CD8-positive, alpha-beta memory T cell (primary cell): ENCODE measurements at regions not wholly inside any gene's neighbourhood (a gene's known extent, or its start where the extent isn't known, plus 50 kb on each side); places are given as distances from the start of the nearest gene placed in this dataset.

Experiments used
- CTCF ChIA-PET: fragments of 350-600 bp; sonication (Branson Sonifier 250); formaldehyde crosslinking; loops from one replicate; lab custom pipeline; 2021; ENCODE audit warnings: antibody characterized with exemption; lab: Charles Lee
- POLR2A ChIA-PET: fragments of 350-600 bp; sonication (Branson Sonifier 250); formaldehyde crosslinking; loops from one replicate; lab custom pipeline; 2021; ENCODE audit warnings: antibody characterized with exemption; lab: Charles Lee
- DNase-seq, 5 donors: peaks; one replicate each; pipeline versions ENCODE4 v3.0.0 to v3.0.0-alpha.2; 2020 to 2022; ENCODE audit warnings: mixed read lengths in 1 of 5
- H3K27ac ChIP-seq: one replicate; pipeline ENCODE4 v1.7.0; 2013; ENCODE audit warnings: low read depth, mild to moderate bottlenecking, low read length, moderate library complexity
- H3K27me3 ChIP-seq: 2 replicates; pipeline ENCODE4 v1.7.0; 2013; ENCODE audit warnings: low read length, mild to moderate bottlenecking; ENCODE audit not compliant: insufficient read depth, poor library complexity, severe bottlenecking
- H3K36me3 ChIP-seq: 2 replicates; pipeline ENCODE4 v1.7.0; 2013; ENCODE audit warnings: mild to moderate bottlenecking, low read length, moderate library complexity; ENCODE audit not compliant: insufficient read depth
- H3K4me1 ChIP-seq: 2 replicates; pipeline ENCODE4 v1.7.0; 2013; ENCODE audit warnings: mild to moderate bottlenecking, low read length, moderate library complexity; ENCODE audit not compliant: insufficient read depth
- H3K4me3 ChIP-seq: 2 replicates; pipeline ENCODE4 v1.7.0; 2013; ENCODE audit warnings: mild to moderate bottlenecking, low read length
- H3K9me3 ChIP-seq: 2 replicates; pipeline ENCODE4 v1.7.0; 2013; ENCODE audit warnings: mild to moderate bottlenecking, low read length
- H3K27ac Mint-ChIP-seq, 8 donors: one replicate each; pipeline ENCODE4 v1.8.0; 2020 to 2021; ENCODE audit warnings: mixed read lengths in 8 of 8, mild to moderate bottlenecking in 6 of 8, inconsistent platforms in 3 of 8, moderate library complexity in 3 of 8
- H3K27me3 Mint-ChIP-seq, 2 donors: one replicate each; pipeline ENCODE4 v1.8.0; 2020 to 2021; ENCODE audit warnings: mixed read lengths in 2 of 2, mild to moderate bottlenecking in 1 of 2, moderate library complexity in 1 of 2
- H3K36me3 Mint-ChIP-seq, 3 donors: one replicate each; pipeline ENCODE4 v1.8.0; 2020 to 2021; ENCODE audit warnings: mixed read lengths in 3 of 3, inconsistent platforms in 1 of 3, mild to moderate bottlenecking in 1 of 3
- H3K4me1 Mint-ChIP-seq, 3 donors: one replicate each; pipeline ENCODE4 v1.8.0; 2020 to 2021; ENCODE audit warnings: mixed read lengths in 3 of 3, inconsistent platforms in 1 of 3, mild to moderate bottlenecking in 1 of 3
- H3K4me3 Mint-ChIP-seq, 7 donors: one replicate each; pipeline ENCODE4 v1.8.0; 2020 to 2021; ENCODE audit warnings: mixed read lengths in 7 of 7, mild to moderate bottlenecking in 6 of 7, moderate library complexity in 4 of 7, inconsistent platforms in 2 of 7
- H3K9me3 Mint-ChIP-seq, 5 donors: one replicate each; pipeline ENCODE4 v1.8.0; 2020 to 2022; ENCODE audit warnings: mixed read lengths in 5 of 5, mild to moderate bottlenecking in 3 of 5, moderate library complexity in 2 of 5, inconsistent platforms in 1 of 5

- H3K9me3 ChIP-seq: no peaks in the 10 kb centered on the region
- H3K9me3 Mint-ChIP-seq: no peaks in the 10 kb centered on the region
- CTCF ChIA-PET: no interaction called here
- no peaks in the 10 kb centered on the region for H3K36me3 ChIP-seq
- no peaks in the 10 kb centered on the region for H3K4me1 ChIP-seq
- DNase-seq: no peak
- H3K4me3 Mint-ChIP-seq: no peak overlapping the region
- H3K36me3 Mint-ChIP-seq: no peaks in the 10 kb centered on the region
- H3K27ac ChIP-seq: no peak overlapping the region
- H3K27me3 ChIP-seq: no peaks in the 10 kb centered on the region
- no peak overlapping the region for H3K4me3 ChIP-seq
- H3K27ac Mint-ChIP-seq: no peak overlapping the region
- H3K4me1 Mint-ChIP-seq: no peaks in the 10 kb centered on the region
- POLR2A ChIA-PET: interaction anchor here (0.6 kb wide), 1 partner anchor 807 kb away, joined by 3 read pairs; no protein-coding TSS in a partner anchor
- H3K27me3 Mint-ChIP-seq: peaks cover 0 to 10% of the 10 kb centered on the region in 2 donors
Measured at GRCh38 chr6:139855671-139856311, 481.3 kb upstream of the CITED2 start.

DNA sequence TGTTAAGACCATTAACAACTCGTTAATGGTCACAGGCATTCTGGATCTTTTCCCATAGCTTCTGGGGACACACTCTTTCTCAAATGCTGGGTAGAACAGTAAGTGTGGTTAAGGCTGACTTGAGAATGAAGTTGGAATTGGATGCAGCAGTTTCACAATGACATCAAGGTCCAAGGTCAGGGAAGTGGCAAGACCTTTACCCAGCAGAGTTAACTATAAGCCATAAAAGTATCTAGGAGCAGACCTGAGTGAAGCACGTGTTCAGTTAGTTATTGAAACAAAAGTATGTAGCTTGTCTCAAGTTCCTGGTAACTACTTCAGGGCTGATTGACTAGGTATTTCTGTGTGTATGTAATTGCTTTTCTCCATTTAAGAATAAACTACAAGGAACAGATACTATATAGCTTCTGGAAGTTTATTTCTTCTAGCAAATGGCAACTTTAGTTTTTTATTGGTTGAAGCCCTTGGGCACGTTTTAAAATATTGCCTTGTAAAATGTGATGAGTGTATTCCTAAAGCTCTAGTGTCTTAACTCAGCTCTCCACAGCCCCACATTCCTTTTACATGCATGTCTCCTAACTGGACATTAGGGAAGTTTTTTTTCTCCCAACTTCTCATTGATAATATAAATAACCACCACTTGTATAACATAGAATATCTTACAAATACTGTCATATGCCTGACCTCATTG, 479.0 kb upstream of the CITED2 start:
- H3K4me3 ChIP-seq: no peak overlapping the region
- no peak overlapping the region for H3K27ac Mint-ChIP-seq
- H3K4me3 Mint-ChIP-seq: no peak overlapping the region
- no peaks in the 10 kb centered on the region for H3K36me3 Mint-ChIP-seq
- ChIA-PET POLR2A (no interaction called here), CTCF (interaction anchor here (0.6 to 1.5 kb wide), 2 partner anchors 8 to 483 kb away, joined by 3 read pairs; no protein-coding TSS in a partner anchor)
- H3K27me3 ChIP-seq: no peaks in the 10 kb centered on the region
- DNase-seq: no peak
- H3K27ac ChIP-seq: no peak overlapping the region
- no peaks in the 10 kb centered on the region for H3K27me3 Mint-ChIP-seq
- peaks cover 0 to 7% (median 0%) of the 10 kb centered on the region in 5 donors for H3K9me3 Mint-ChIP-seq
- H3K4me1 Mint-ChIP-seq: no peaks in the 10 kb centered on the region
- H3K4me1 ChIP-seq: no peaks in the 10 kb centered on the region
- H3K36me3 ChIP-seq: no peaks in the 10 kb centered on the region
- H3K9me3 ChIP-seq: no peaks in the 10 kb centered on the region

- Mint-ChIP-seq H3K27ac (no peak overlapping the region), H3K4me1 (no peaks in the 10 kb centered on the region), H3K36me3 (no peaks in the 10 kb centered on the region), H3K27me3 (no peaks in the 10 kb centered on the region), H3K9me3 (peaks cover 0 to 7% (median 0%) of the 10 kb centered on the region in 5 donors), H3K4me3 (no peak overlapping the region)
- Histone ChIP-seq H3K27me3 (no peaks in the 10 kb centered on the region), H3K9me3 (no peaks in the 10 kb centered on the region), H3K27ac (no peak overlapping the region), H3K36me3 (no peaks in the 10 kb centered on the region), H3K4me1 (no peaks in the 10 kb centered on the region), H3K4me3 (no peak overlapping the region)
- POLR2A ChIA-PET: no interaction called here
- DNase-seq: no peak
- CTCF ChIA-PET: no interaction called here
Measured at GRCh38 chr6:139852488-139853140, 478.2 kb upstream of the CITED2 start.

- DNase-seq: no peak
- Histone ChIP-seq H3K9me3 (no peaks in the 10 kb centered on the region), H3K27me3 (no peaks in the 10 kb centered on the region), H3K4me1 (no peaks in the 10 kb centered on the region), H3K27ac (no peak overlapping the region), H3K36me3 (no peaks in the 10 kb centered on the region), H3K4me3 (no peak overlapping the region)
- ChIA-PET CTCF (interaction anchor here (0.6 kb wide), 1 partner anchor 541 kb away, joined by 4 read pairs; no protein-coding TSS in a partner anchor), POLR2A (no interaction called here)
- H3K27me3 Mint-ChIP-seq: no peaks in the 10 kb centered on the region
- no peak overlapping the region for H3K4me3 Mint-ChIP-seq
- no peaks in the 10 kb centered on the region for H3K4me1 Mint-ChIP-seq
- H3K36me3 Mint-ChIP-seq: no peaks in the 10 kb centered on the region
- peaks cover 0 to 7% (median 0%) of the 10 kb centered on the region in 5 donors for H3K9me3 Mint-ChIP-seq
- H3K27ac Mint-ChIP-seq: no peak overlapping the region
Measured at GRCh38 chr6:139852067-139852466, 477.6 kb upstream of the CITED2 start.

- no peak for DNase-seq
- Mint-ChIP-seq H3K36me3 (no peaks in the 10 kb centered on the region), H3K4me1 (no peaks in the 10 kb centered on the region), H3K4me3 (no peak overlapping the region), H3K27me3 (no peaks in the 10 kb centered on the region), H3K9me3 (peaks cover 0 to 7% (median 0%) of the 10 kb centered on the region in 5 donors), H3K27ac (no peak overlapping the region)
- Histone ChIP-seq H3K4me3 (no peak overlapping the region), H3K27ac (no peak overlapping the region), H3K9me3 (no peaks in the 10 kb centered on the region), H3K4me1 (no peaks in the 10 kb centered on the region), H3K36me3 (no peaks in the 10 kb centered on the region), H3K27me3 (no peaks in the 10 kb centered on the region)
- ChIA-PET CTCF (interaction anchor here (0.6 kb wide), 1 partner anchor 540 kb away, joined by 4 read pairs; no protein-coding TSS in a partner anchor), POLR2A (no interaction called here)
Measured at GRCh38 chr6:139851206-139851605, 476.8 kb upstream of the CITED2 start.

DNA sequence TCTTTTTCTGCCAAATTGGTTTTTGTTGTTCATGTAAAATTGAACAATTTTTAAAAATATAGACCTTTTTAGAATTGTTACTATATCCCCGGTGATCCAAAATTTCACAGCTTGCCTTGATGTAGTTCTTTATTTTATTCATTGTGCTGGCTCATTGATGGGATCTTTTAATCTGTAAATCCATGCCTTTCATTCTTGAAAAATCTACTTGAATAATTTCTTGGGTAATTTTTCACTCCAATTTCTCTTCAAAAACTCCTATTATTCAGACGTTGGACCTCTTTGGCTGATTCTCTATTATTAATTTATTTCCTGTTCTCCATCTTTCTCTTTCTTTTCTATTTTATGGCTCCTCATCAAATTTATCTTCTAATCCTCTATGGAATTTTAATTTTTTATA, 476.1 kb upstream of the CITED2 start:
- Histone ChIP-seq H3K36me3 (no peaks in the 10 kb centered on the region), H3K27me3 (no peaks in the 10 kb centered on the region), H3K4me1 (no peaks in the 10 kb centered on the region), H3K27ac (no peak overlapping the region), H3K9me3 (no peaks in the 10 kb centered on the region), H3K4me3 (no peak overlapping the region)
- Mint-ChIP-seq H3K4me1 (no peaks in the 10 kb centered on the region), H3K9me3 (peaks cover 0 to 7% (median 0%) of the 10 kb centered on the region in 5 donors), H3K36me3 (no peaks in the 10 kb centered on the region), H3K27me3 (no peaks in the 10 kb centered on the region), H3K27ac (no peak overlapping the region), H3K4me3 (no peak overlapping the region)
- CTCF ChIA-PET: no interaction called here
- POLR2A ChIA-PET: no interaction called here
- DNase-seq: no peak

DNA sequence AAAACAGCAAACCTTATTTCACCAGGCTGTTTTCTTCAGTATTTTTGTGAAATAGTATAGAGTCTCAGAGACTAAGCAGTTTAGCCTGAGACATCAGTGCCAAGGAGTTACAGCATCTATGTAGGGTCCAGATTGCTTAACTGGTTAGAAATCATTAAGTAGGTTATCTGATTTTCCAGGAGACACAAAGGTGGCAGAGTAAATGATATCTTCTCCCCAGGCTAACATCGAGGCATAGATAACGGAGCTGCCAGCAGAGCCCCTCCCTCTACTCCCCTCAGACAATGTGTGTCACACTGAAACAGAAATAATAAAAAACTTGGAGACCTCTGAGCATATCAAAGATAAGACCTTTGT, 473.0 kb upstream of the CITED2 start:
- H3K36me3 Mint-ChIP-seq: peaks cover 0 to 4% (median 0%) of the 10 kb centered on the region in 3 donors
- Histone ChIP-seq H3K27ac (no peak overlapping the region), H3K27me3 (no peaks in the 10 kb centered on the region), H3K4me3 (no peak overlapping the region), H3K9me3 (no peaks in the 10 kb centered on the region), H3K36me3 (no peaks in the 10 kb centered on the region), H3K4me1 (no peaks in the 10 kb centered on the region)
- ChIA-PET CTCF (no interaction called here), POLR2A (no interaction called here)
- H3K27ac Mint-ChIP-seq: no peak overlapping the region
- DNase-seq: no peak
- peaks cover 0 to 7% (median 0%) of the 10 kb centered on the region in 5 donors for H3K9me3 Mint-ChIP-seq
- peaks cover 0 to 5% of the 10 kb centered on the region in 2 donors for H3K27me3 Mint-ChIP-seq
- no peaks in the 10 kb centered on the region for H3K4me1 Mint-ChIP-seq
- no peak overlapping the region for H3K4me3 Mint-ChIP-seq
